Mesodermal cell (in vitro differentiated cells): ENCODE measurements at regions not wholly inside any gene's neighbourhood (a gene's known extent, or its start where the extent isn't known, plus 50 kb on each side); places are given as distances from the start of the nearest gene placed in this dataset.

Experiments
- H3K27ac ChIP-seq: 2 replicates; pipeline ENCODE4 v1.7.0; 2013; ENCODE audit warnings: mild to moderate bottlenecking, low read depth, low read length, moderate library complexity; ENCODE audit not compliant: severe bottlenecking
- H3K36me3 ChIP-seq: 2 replicates; pipeline ENCODE4 v1.7.1; 2013; ENCODE audit warnings: mild to moderate bottlenecking, low read length, moderate library complexity; ENCODE audit not compliant: control insufficient read depth, insufficient read depth
- H3K4me1 ChIP-seq: one replicate; pipeline ENCODE4 v1.7.1; 2013; ENCODE audit warnings: mild to moderate bottlenecking, low read length; ENCODE audit not compliant: insufficient read depth, control insufficient read depth, poor library complexity, severe bottlenecking
- H3K4me3 ChIP-seq: 2 replicates; pipeline ENCODE4 v1.7.0; 2013; ENCODE audit warnings: low read length, control low read depth, mild to moderate bottlenecking; ENCODE audit not compliant: insufficient read depth, poor library complexity, severe bottlenecking; ENCODE audit errors: extremely low read depth
- H3K9me3 ChIP-seq: 2 replicates; pipeline ENCODE4 v1.7.1; 2013; ENCODE audit warnings: mild to moderate bottlenecking, low read length, moderate library complexity; ENCODE audit not compliant: control insufficient read depth
- WGBS, 2 experiments: methylation state at CpG; one replicate each; pipeline ENCODE4 v1.1.5; 2013; ENCODE audit warnings: missing lambda C conversion rate in 2 of 2; ENCODE audit not compliant: insufficient coverage in 2 of 2; 5-methylcytosine and 5-hydroxymethylcytosine counted together

GRCh38 chr1:59006289-59006658, 222.4 kb upstream of the JUN start:
- no peak overlapping the region for H3K4me3 ChIP-seq
- 80 to 84% methylated on average over 2 to 3 of the region's 3 CpGs for WGBS, 2 experiments

GRCh38 chr1:59006932-59007331, 223.1 kb upstream of the JUN start:
- 88 to 98% methylated on average over 4 to 5 of the region's 6 CpGs for WGBS, 2 experiments
- H3K36me3 ChIP-seq = no peaks in the 10 kb centered on the region
- no peak overlapping the region for H3K4me3 ChIP-seq
- no peak overlapping the region for H3K27ac ChIP-seq
- H3K4me1 ChIP-seq = peaks cover 16% of the 10 kb centered on the region
- no peaks in the 10 kb centered on the region for H3K9me3 ChIP-seq

More at GRCh38 chr1:59006289-59006658, 222.4 kb upstream of the JUN start:
- Histone ChIP-seq H3K4me1 (peaks cover 16% of the 10 kb centered on the region), H3K27ac (no peak overlapping the region), H3K36me3 (no peaks in the 10 kb centered on the region), H3K9me3 (no peaks in the 10 kb centered on the region)

- Histone ChIP-seq H3K27ac (no peak overlapping the region), H3K36me3 (no peaks in the 10 kb centered on the region), H3K4me1 (peaks cover 16% of the 10 kb centered on the region), H3K9me3 (no peaks in the 10 kb centered on the region), H3K4me3 (no peak overlapping the region)
- WGBS, 2 experiments = 100% methylated on average over 1 to 2 of the region's 3 CpGs
Observed at GRCh38 chr1:59007429-59007819, 223.6 kb upstream of the JUN start.

- Histone ChIP-seq H3K4me3 (no peak overlapping the region), H3K36me3 (no peaks in the 10 kb centered on the region), H3K9me3 (no peaks in the 10 kb centered on the region), H3K4me1 (peaks cover 18% of the 10 kb centered on the region), H3K27ac (peak overlapping the region; percentile 75)
- 78 to 87% methylated on average over 4 to 7 of the region's 8 CpGs for WGBS, 2 experiments
Observed at GRCh38 chr1:59007820-59008598, 224.2 kb upstream of the JUN start.

- H3K36me3 ChIP-seq = no peaks in the 10 kb centered on the region
- H3K4me1 ChIP-seq = peaks cover 26% of the 10 kb centered on the region
- H3K4me3 ChIP-seq = no peak overlapping the region
- 85 to 87% methylated on average over 8 of the region's 8 CpGs for WGBS, 2 experiments
- no peaks in the 10 kb centered on the region for H3K9me3 ChIP-seq
- H3K27ac ChIP-seq = peak overlapping the region; percentile 75
Observed at GRCh38 chr1:59008599-59009347, 224.9 kb upstream of the JUN start.

GRCh38 chr1:59011663-59012062, 227.8 kb upstream of the JUN start:
- no peak overlapping the region for H3K27ac ChIP-seq
- WGBS, 2 experiments = 84 to 95% methylated on average over 3 of the region's 3 CpGs
- H3K4me3 ChIP-seq = no peak overlapping the region
- no peaks in the 10 kb centered on the region for H3K9me3 ChIP-seq
- H3K36me3 ChIP-seq = no peaks in the 10 kb centered on the region
- peaks cover 52% of the 10 kb centered on the region for H3K4me1 ChIP-seq

GRCh38 chr1:59012378-59012777, 228.5 kb upstream of the JUN start:
- 87 to 90% methylated on average over 2 to 3 of the region's 3 CpGs for WGBS, 2 experiments
- H3K9me3 ChIP-seq = no peaks in the 10 kb centered on the region
- no peak overlapping the region for H3K27ac ChIP-seq
- no peak overlapping the region for H3K4me3 ChIP-seq
- no peaks in the 10 kb centered on the region for H3K36me3 ChIP-seq
- H3K4me1 ChIP-seq = peaks cover 55% of the 10 kb centered on the region

GRCh38 chr1:59013276-59013927, 229.6 kb upstream of the JUN start:
- Histone ChIP-seq H3K9me3 (peaks cover 5% of the 10 kb centered on the region), H3K36me3 (no peaks in the 10 kb centered on the region), H3K4me3 (no peak overlapping the region), H3K4me1 (peaks cover 48% of the 10 kb centered on the region), H3K27ac (peak overlapping the region; percentile 78)
- WGBS, 2 experiments = 12 to 19% methylated on average over 8 to 11 of the region's 16 CpGs

- peaks cover 47% of the 10 kb centered on the region for H3K4me1 ChIP-seq
- H3K4me3 ChIP-seq = no peak overlapping the region
- WGBS, 2 experiments = no CpG with 5 or more reads among the region's 3 CpGs
- H3K27ac ChIP-seq = no peak overlapping the region
- peaks cover 8% of the 10 kb centered on the region for H3K9me3 ChIP-seq
- no peaks in the 10 kb centered on the region for H3K36me3 ChIP-seq
Observed at GRCh38 chr1:59013928-59014279, 230.1 kb upstream of the JUN start.

GRCh38 chr1:59014827-59015226, 231.0 kb upstream of the JUN start:
- Histone ChIP-seq H3K9me3 (peaks cover 8% of the 10 kb centered on the region), H3K27ac (no peak overlapping the region), H3K36me3 (no peaks in the 10 kb centered on the region), H3K4me1 (peaks cover 50% of the 10 kb centered on the region), H3K4me3 (no peak overlapping the region)
- 94% methylated on average over 2 of the region's 2 CpGs for WGBS, 2 experiments
